ENCODE measurements at regions not wholly inside any gene's neighbourhood (a gene's known extent, or its start where the extent isn't known, plus 50 kb on each side); places are given as distances from the start of the nearest gene placed in this dataset.

DNA sequence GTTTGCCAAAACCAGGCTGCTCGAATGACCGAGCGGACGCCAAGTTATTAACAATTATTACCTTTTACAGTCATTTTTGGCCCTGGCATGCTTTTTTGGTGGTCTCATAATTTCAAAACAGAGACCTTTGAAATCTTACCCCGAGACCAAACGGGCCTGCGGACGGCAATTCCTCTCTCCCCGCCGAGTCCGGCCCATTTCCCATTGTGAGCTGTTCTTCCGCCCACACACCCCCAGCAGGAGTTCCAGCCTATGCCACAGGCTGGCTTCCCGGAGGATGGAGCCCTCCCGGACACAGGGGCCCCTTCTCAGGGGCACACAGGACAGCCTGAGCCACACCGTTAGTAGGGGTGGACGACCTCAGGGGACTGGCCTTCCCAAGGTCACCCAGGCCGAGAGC is 130.7 kb downstream of the C16orf95 start:
- peaks cover 0 to 9% (median 0%) of the 10 kb centered on the region in 3 donors for H3K36me3 Mint-ChIP-seq
- no peak for DNase-seq
- no peaks in the 10 kb centered on the region for H3K27me3 Mint-ChIP-seq
- POLR2A ChIA-PET = no interaction called here
- no peak overlapping the region for H3K4me3 Mint-ChIP-seq
- no peak overlapping the region for H3K27ac Mint-ChIP-seq
- peaks cover 0 to 9% (median 0%) of the 10 kb centered on the region in 4 donors for H3K4me1 Mint-ChIP-seq
- peaks cover 0 to 13% (median 5%) of the 10 kb centered on the region in 9 donors for H3K9me3 Mint-ChIP-seq
- no peak for ATAC-seq

DNA sequence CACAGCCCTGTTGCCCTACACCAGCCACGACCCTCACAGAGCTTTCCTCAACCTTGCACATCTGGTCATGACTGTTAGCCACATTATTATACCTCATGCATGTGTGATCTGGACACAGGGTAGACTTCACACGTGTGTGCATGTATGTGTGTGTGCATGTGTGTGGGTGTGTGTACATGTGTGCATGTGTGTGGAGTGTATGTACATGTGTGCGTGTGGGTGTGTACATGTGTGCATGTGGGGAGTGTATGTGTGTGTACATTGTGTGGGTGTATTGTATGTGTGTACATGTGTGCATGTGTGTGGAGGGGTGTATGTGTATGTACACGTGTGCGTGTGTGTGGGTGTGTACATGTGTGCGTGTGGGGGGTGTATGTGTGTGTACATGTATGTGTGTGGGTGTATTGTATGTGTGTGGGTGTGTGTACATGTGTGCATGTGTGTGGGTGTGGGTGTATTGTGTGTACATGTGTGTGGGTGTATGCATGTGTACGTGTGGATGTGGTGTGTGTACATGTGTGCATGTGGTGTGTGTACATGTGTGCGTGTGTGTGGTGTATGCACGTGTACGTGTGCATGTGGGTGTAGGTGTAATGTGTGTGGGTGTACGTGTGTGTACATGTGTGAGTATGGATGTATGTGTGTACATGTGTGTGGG is 130.2 kb downstream of the C16orf95 start:
- no peak for ATAC-seq
- peaks cover 0 to 9% (median 0%) of the 10 kb centered on the region in 3 donors for H3K36me3 Mint-ChIP-seq
- no peak overlapping the region for H3K4me3 Mint-ChIP-seq
- H3K27me3 Mint-ChIP-seq = no peaks in the 10 kb centered on the region
- H3K9me3 Mint-ChIP-seq = peaks cover 0 to 13% (median 5%) of the 10 kb centered on the region in 9 donors
- DNase-seq = no peak
- H3K4me1 Mint-ChIP-seq = peaks cover 0 to 9% (median 0%) of the 10 kb centered on the region in 4 donors
- POLR2A ChIA-PET = no interaction called here
- peak overlapping the region in 2 of 10 donors; percentile 1 to 58 for H3K27ac Mint-ChIP-seq

DNA sequence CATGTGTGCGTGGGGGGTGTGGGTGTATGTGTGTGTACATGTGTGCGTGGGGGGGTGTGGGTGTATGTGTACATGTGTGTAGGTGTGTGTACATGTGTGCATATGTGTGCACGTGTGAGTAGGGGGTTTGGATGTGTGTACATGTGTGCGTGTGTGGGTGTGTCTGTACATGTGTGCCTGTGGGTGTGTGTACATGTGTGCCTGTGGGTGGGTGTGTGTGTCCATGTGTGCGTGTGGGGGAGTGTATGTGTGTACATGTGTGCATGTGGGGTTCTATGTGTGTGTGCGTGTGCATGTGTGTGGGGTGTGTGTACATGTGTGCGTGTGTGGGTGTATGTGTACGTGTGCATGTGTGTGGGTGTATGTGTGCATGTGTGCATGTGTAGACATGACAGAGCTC is 129.1 kb downstream of the C16orf95 start:
- Mint-ChIP-seq H3K4me3 (no peak overlapping the region), H3K27ac (peak overlapping the region in 1 of 10 donors; percentile 25), H3K4me1 (peaks cover 0 to 9% (median 0%) of the 10 kb centered on the region in 4 donors), H3K9me3 (peaks cover 0 to 13% (median 5%) of the 10 kb centered on the region in 9 donors), H3K27me3 (peaks cover 0 to 1% (median 0%) of the 10 kb centered on the region in 5 donors), H3K36me3 (peaks cover 0 to 9% (median 0%) of the 10 kb centered on the region in 3 donors)
- ATAC-seq (no peak), DNase-seq (no peak)
- POLR2A ChIA-PET = no interaction called here

DNA sequence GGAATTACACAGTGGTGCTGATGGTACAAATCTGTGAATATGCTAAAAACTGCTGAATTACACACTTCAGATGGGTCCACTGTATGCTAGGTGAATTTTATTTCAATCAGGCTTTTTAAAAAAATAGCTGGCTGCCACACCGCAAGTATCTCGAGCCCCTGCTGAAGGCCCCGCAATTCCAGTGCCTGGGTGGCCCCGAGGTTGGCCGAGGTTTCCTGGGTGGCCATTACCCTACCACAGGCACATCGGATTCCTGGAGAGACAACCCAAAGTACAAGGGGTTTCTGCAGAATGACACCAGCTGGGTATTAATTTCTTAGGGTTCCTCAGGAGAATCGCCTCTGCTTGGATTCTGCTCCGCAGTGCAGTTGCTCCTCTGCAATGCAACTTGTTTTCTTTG is 127.8 kb downstream of the C16orf95 start:
- Mint-ChIP-seq H3K4me1 (peaks cover 0 to 9% (median 0%) of the 10 kb centered on the region in 4 donors), H3K27me3 (peaks cover 0 to 1% (median 0%) of the 10 kb centered on the region in 5 donors)
- POLR2A ChIA-PET = no interaction called here

DNA sequence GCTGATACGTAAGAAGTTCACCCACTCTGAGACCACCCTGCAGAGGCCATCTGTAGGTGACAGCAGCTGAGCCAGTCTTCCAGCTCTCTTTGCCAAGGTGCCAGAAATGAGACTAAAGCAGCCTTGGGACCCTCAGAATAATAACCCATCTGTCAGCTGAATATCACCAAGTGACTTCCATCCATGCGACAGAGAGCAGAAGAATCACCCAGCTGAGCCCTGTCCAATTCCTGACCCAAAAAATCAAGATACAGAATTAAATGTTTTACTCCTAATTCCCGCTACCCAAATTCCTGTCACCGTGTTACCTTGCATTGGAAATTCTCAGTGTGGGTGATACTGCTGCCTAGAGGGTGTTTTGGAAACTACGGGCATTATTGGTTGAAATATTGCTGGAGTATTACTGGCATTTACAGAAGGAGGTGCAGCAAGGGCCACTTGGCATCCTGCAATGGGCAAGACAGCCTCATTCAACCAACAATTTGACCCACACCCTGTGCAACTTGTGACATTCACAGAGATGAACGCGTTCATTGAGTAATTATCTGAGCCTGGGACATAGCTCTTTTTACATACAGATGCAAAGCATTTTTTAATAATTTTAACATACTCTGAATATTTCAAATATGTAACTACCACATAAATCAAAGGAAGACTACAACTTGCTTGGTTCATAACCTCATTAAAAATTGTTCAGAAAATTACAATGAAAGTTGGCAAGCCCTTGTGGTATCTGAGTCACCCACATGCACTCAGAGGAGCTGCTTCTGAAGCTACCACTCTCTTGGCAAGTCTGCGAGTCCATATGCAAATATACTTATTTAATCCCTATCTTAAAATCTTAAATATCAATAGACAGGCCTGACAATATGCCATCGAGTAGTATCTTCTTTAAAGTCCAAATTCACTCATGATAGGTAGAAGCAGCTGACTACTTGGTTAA is 126.6 kb downstream of the C16orf95 start:
- peaks cover 0 to 13% (median 5%) of the 10 kb centered on the region in 9 donors for H3K9me3 Mint-ChIP-seq
- POLR2A ChIA-PET = no interaction called here
- no peak overlapping the region for H3K4me3 Mint-ChIP-seq
- H3K27me3 Mint-ChIP-seq = peaks cover 0 to 6% (median 0%) of the 10 kb centered on the region in 5 donors
- ATAC-seq = no peak
- no peak overlapping the region for H3K27ac Mint-ChIP-seq
- H3K36me3 Mint-ChIP-seq = peaks cover 0 to 9% (median 0%) of the 10 kb centered on the region in 3 donors
- peaks cover 0 to 9% (median 0%) of the 10 kb centered on the region in 4 donors for H3K4me1 Mint-ChIP-seq
- DNase-seq = no peak

More for the DNA sequence above, 127.8 kb downstream of the C16orf95 start:
- ATAC-seq (no peak), DNase-seq (no peak)
- Mint-ChIP-seq H3K27ac (no peak overlapping the region), H3K4me3 (no peak overlapping the region), H3K36me3 (peaks cover 0 to 9% (median 0%) of the 10 kb centered on the region in 3 donors), H3K9me3 (peaks cover 0 to 13% (median 5%) of the 10 kb centered on the region in 9 donors)

DNA sequence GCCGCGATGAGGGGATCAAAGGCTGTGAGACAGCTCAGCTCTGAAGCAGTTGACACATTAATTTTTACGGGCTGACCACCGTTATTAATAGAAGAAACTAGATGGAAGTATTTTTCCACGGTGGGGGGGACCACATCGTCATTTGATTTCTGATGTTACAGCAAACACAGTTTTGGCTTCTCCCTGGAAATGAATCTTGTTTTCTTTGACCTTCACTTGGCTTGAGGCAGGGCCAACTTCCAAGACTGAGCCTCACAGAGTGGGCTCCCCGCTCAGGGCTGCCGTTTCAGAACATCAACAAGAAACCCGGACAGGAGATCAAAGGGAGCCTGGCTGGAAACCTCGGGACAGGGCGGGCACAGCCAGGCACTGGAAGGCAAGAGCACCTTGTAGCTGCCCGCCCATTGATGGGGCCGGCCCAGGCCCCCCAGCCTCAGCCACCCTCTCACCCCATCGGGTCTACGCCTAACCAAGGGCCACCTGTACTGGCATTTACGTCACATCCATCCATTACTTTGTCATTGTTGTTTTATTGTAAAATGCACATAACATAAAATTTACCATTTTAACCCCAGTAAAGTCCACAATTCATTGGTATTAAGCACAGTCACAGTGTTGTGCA is 124.6 kb downstream of the C16orf95 start:
- H3K27me3 Mint-ChIP-seq = peaks cover 0 to 6% (median 1%) of the 10 kb centered on the region in 5 donors
- no peak overlapping the region for H3K27ac Mint-ChIP-seq
- DNase-seq (no peak), ATAC-seq (no peak)
- POLR2A ChIA-PET = no interaction called here
- peaks cover 0 to 7% (median 3%) of the 10 kb centered on the region in 9 donors for H3K9me3 Mint-ChIP-seq
- peaks cover 0 to 9% (median 0%) of the 10 kb centered on the region in 3 donors for H3K36me3 Mint-ChIP-seq
- H3K4me3 Mint-ChIP-seq = no peak overlapping the region
- peaks cover 0 to 3% (median 0%) of the 10 kb centered on the region in 4 donors for H3K4me1 Mint-ChIP-seq

DNA sequence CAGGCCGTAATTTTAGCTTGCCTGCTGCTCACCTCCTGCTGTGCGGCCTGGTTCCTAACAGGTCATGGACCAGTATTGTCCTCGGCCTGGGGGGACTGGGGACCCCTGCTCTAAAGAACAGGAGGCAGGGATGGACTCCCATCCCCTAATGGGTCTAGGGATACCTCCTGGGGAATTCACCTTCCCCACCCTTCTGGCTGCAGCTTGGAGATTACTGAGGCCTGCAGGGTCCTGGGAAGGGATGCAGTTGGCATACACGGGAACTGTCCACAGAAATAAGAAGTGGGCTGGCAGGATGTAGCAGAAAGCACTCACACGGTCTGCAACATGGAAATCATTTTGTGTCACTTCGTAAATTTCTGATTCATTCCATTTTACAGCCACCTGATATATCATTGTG is 123.0 kb downstream of the C16orf95 start:
- H3K36me3 Mint-ChIP-seq = peaks cover 0 to 9% (median 0%) of the 10 kb centered on the region in 3 donors
- peaks cover 0 to 1% (median 0%) of the 10 kb centered on the region in 4 donors for H3K4me1 Mint-ChIP-seq
- H3K27ac Mint-ChIP-seq = no peak overlapping the region
- POLR2A ChIA-PET = no interaction called here
- no peak overlapping the region for H3K4me3 Mint-ChIP-seq
- no peak for DNase-seq
- peaks cover 0 to 6% (median 1%) of the 10 kb centered on the region in 5 donors for H3K27me3 Mint-ChIP-seq
- H3K9me3 Mint-ChIP-seq = peaks cover 0 to 7% (median 3%) of the 10 kb centered on the region in 9 donors
- no peak for ATAC-seq

DNA sequence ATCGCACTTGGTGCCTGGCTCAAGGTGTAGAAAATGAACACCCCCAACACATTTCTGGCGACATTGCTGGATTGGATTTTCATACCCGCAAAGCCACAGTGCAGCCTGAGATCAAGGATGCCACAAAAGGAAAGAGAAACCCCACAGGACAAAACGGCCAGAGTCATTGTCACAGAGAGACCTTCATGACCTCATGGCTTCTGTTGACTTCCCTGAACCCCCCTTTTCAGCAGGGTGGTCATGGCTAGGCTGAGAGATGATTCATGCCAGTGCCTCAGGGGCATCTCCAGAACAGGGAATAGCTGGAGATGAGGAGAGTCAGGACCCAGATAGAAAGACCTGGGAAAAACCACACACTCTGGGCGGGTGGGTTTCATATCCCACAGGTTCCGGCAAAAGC is 122.0 kb downstream of the C16orf95 start:
- Mint-ChIP-seq H3K36me3 (peaks cover 0 to 7% (median 0%) of the 10 kb centered on the region in 3 donors), H3K4me1 (peaks cover 0 to 1% (median 0%) of the 10 kb centered on the region in 4 donors), H3K27ac (no peak overlapping the region), H3K4me3 (no peak overlapping the region), H3K27me3 (peaks cover 0 to 6% (median 1%) of the 10 kb centered on the region in 5 donors), H3K9me3 (peaks cover 0 to 10% (median 4%) of the 10 kb centered on the region in 9 donors)
- ATAC-seq (no peak), DNase-seq (no peak)
- POLR2A ChIA-PET = no interaction called here

DNA sequence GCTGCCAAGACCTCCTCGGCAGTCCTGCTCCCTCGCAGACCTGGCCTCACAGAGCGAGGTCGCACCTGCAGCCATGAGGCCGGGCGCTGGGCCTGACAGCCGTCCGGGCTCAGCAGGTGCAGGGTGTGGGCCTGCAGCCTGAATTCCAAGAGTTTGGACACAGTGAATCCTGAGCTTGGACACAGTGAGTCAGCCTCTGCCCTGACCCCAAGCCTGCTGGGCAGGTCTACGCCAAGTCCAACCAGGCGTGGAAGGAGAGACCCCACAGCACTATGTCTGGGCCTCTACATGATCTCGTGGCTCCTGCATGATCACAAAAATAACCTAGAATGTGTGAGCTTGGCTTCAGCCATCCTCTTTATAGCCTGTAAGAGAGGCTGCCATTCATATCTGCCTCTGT is 121.0 kb downstream of the C16orf95 start:
- ATAC-seq (no peak), DNase-seq (no peak)
- POLR2A ChIA-PET = no interaction called here
- Mint-ChIP-seq H3K36me3 (no peaks in the 10 kb centered on the region), H3K9me3 (peaks cover 0 to 10% (median 0%) of the 10 kb centered on the region in 9 donors), H3K27ac (no peak overlapping the region), H3K27me3 (peaks cover under 1 to 6% (median 1%) of the 10 kb centered on the region in 5 donors), H3K4me3 (no peak overlapping the region), H3K4me1 (peaks cover 0 to 1% (median 0%) of the 10 kb centered on the region in 4 donors)

DNA sequence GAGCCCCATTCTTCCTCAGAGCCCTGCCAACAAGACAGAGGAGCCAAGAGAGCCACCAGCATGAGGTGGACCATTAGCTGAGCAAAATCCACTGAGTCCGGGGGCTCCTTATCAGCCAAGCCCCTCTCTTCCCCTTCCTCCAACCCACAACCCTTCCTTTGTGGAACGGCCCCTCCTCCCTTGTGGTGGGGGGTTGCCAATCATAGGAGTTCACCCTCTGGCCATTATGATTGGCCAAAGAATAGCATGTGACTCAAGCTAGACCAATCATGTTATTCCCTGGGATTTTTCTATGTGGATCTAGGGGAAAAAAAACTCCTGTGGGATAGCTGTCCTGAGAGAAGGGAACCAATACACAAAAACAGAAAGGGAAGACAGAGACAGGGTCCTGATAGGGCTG is 120.5 kb downstream of the C16orf95 start:
- H3K4me3 Mint-ChIP-seq = no peak overlapping the region
- DNase-seq (no peak), ATAC-seq (no peak)
- H3K27ac Mint-ChIP-seq = no peak overlapping the region
- POLR2A ChIA-PET = no interaction called here
- peaks cover 1 to 6% (median 5%) of the 10 kb centered on the region in 5 donors for H3K27me3 Mint-ChIP-seq
- peaks cover 0 to 10% (median 0%) of the 10 kb centered on the region in 9 donors for H3K9me3 Mint-ChIP-seq
- H3K36me3 Mint-ChIP-seq = no peaks in the 10 kb centered on the region
- H3K4me1 Mint-ChIP-seq = peaks cover 0 to 1% (median 0%) of the 10 kb centered on the region in 4 donors

DNA sequence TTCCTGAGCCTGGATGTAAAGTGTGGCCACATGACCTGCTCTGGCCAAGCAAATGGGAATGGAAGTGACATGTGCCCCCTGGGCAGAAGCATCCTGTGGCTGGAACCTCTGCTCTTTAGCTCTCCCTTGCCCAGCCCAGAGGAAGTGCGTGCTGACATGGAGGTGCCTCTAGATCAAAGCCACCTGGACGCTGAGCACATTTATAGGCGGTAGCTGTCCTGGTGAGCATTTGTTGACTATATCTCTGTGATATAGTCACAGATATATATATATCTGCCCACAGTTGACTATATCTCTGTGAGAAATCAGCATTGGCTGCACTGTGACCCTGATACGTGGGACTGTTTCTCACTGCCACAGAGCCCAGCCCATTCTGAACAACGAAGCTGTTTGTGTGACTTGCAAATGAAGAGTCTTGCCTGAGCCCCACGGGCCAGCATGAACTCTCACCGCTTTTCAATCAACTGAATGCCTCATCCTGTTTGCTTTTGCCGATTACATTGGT is 118.8 kb downstream of the C16orf95 start:
- ATAC-seq = no peak
- H3K36me3 Mint-ChIP-seq = no peaks in the 10 kb centered on the region
- peaks cover 0 to 10% (median 0%) of the 10 kb centered on the region in 9 donors for H3K9me3 Mint-ChIP-seq

DNA sequence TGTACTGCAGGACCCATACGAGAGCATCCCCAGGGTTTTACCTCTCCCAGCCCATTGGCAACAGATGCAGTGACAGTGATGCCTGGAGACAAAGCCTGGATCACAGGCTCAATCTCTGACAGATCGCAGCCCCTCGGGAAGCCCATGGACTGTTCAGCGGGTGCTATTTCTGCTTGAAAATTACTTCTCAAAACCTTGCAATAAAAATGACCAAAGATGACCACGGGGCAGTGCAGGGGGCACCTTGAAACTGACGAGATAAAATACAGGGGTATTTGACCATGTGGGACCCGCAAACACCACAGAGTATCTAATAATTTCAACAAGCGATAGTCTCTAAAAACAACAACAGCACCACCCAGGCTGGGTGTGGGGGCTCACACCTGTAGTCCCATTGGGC is 118.3 kb downstream of the C16orf95 start:
- H3K27me3 Mint-ChIP-seq = peaks cover 1 to 17% (median 15%) of the 10 kb centered on the region in 5 donors
- POLR2A ChIA-PET = no interaction called here
- H3K4me1 Mint-ChIP-seq = peaks cover 0 to 6% (median under 1%) of the 10 kb centered on the region in 4 donors
- no peak for DNase-seq
- peaks cover 0 to 10% (median 0%) of the 10 kb centered on the region in 9 donors for H3K9me3 Mint-ChIP-seq
- ATAC-seq = no peak
- H3K36me3 Mint-ChIP-seq = no peaks in the 10 kb centered on the region
- no peak overlapping the region for H3K27ac Mint-ChIP-seq
- no peak overlapping the region for H3K4me3 Mint-ChIP-seq

More for the DNA sequence above, 118.8 kb downstream of the C16orf95 start:
- POLR2A ChIA-PET = no interaction called here
- DNase-seq = no peak
- H3K27ac Mint-ChIP-seq = no peak overlapping the region
- H3K4me3 Mint-ChIP-seq = no peak overlapping the region
- H3K4me1 Mint-ChIP-seq = peaks cover 0 to 6% (median under 1%) of the 10 kb centered on the region in 4 donors
- H3K27me3 Mint-ChIP-seq = peaks cover 1 to 16% (median 15%) of the 10 kb centered on the region in 5 donors
